Breast epithelium (tissue), 3 donors: ENCODE measurements at regions not wholly inside any gene's neighbourhood (a gene's known extent, or its start where the extent isn't known, plus 50 kb on each side); places are given as distances from the start of the nearest gene placed in this dataset.

Source experiments
- CTCF ChIP-seq, 3 donors: fragments of 450-650 bp; IDR thresholded peaks; one replicate each; pipeline ENCODE4 v1.5.1; 2016 to 2017; ENCODE audit warnings: antibody characterized with exemption in 3 of 3, mild to moderate bottlenecking in 3 of 3, moderate library complexity in 3 of 3
- POLR2A ChIP-seq: fragments of 450-650 bp; IDR thresholded peaks from one replicate; pipeline ENCODE4 v1.6.1; 2016; ENCODE audit warnings: antibody characterized with exemption, mild to moderate bottlenecking, moderate library complexity
- POLR2AphosphoS5 ChIP-seq, 3 donors: sonication (generic); formaldehyde crosslinking; IDR thresholded peaks; one replicate each; pipeline ENCODE4 v1.6.1; 2017; ENCODE audit warnings: antibody characterized with exemption in 3 of 3

GRCh38 chr2:120852200-120852815 is 116.6 kb downstream of the GLI2 start:
- TF ChIP-seq POLR2A (no peak), CTCF (IDR thresholded peaks at IDR 0.05) (no peak), POLR2AphosphoS5 (IDR thresholded peaks at IDR 0.05) (no peak)
